HepG2 (cell line): ENCODE measurements at regions not wholly inside any gene's neighbourhood (a gene's known extent, or its start where the extent isn't known, plus 50 kb on each side); places are given as distances from the start of the nearest gene placed in this dataset.

Experiments used
- ATAC-seq: fragments of 200-7000 bp; cut with Tn5 transposase; 3 replicates; pipeline ENCODE4 v1.9.1; 2020; ENCODE audit warnings: mild to moderate bottlenecking, moderate library complexity
- BruUV-seq: library from RNA; stranded (reverse); fragments of 400-500 nt; replicated peaks from 2 replicates; lab custom pipeline; 2021; lab: Mats Ljungman, UMichigan
- CTCF ChIA-PET: fragments of 300-600 bp; formaldehyde crosslinking; extraction: SDS; loops from one replicate; lab custom pipeline; 2021; ENCODE audit warnings: low total read pairs, inconsistent platforms, low intra/inter-chr PET ratio; lab: Yijun Ruan, JAX
- POLR2A ChIA-PET: fragments of 350-600 bp; sonication (Branson Sonifier 250); formaldehyde crosslinking; loops from one replicate; lab custom pipeline; 2020; ENCODE audit warnings: antibody characterized with exemption, inconsistent platforms; lab: Yijun Ruan, JAX
- DNase-seq: peaks from one replicate; pipeline ENCODE4 v3.0.0-alpha.2; 2015; ENCODE audit warnings: low spot score
- FAIRE-seq: peaks from 3 replicates; lab custom pipeline; 2011; peaks lifted over from hg19 to GRCh38; lab: Jason Lieb, UNC
- H2AFZ ChIP-seq: one replicate; pipeline ENCODE4 v1.6.1; 2011; ENCODE audit warnings: low read length, inconsistent platforms
- H3K27ac ChIP-seq: fragments of 300-600 bp; 3 replicates; pipeline ENCODE4 v1.8.0; 2011; ENCODE audit warnings: mixed run types, mild to moderate bottlenecking, mixed read lengths, low read length, inconsistent platforms; ENCODE audit not compliant: insufficient read depth; ENCODE audit errors: extremely low read length
- H3K27me3 ChIP-seq, 2 experiments: fragments of 200-600 bp in 1 of 2; 2 replicates in 1 of 2; 3 replicates in 1 of 2; pipeline versions ENCODE4 v1.6.0 to v1.8.0; 2011; ENCODE audit warnings: low read length in 2 of 2, mild to moderate bottlenecking in 2 of 2, moderate library complexity in 2 of 2, inconsistent platforms in 1 of 2; ENCODE audit not compliant: insufficient read depth in 2 of 2, control insufficient read depth in 1 of 2
- H3K36me3 ChIP-seq, 2 experiments: fragments of 200-600 bp in 1 of 2; replicated peaks in 1 of 2; 2 replicates in 1 of 2; 3 replicates in 1 of 2; pipeline versions ENCODE4 v1.5.1 to v1.8.0; 2011; ENCODE audit warnings: low read length in 2 of 2, inconsistent platforms in 1 of 2; ENCODE audit not compliant: insufficient read depth in 2 of 2, control insufficient read depth in 1 of 2
- H3K4me1 ChIP-seq: 2 replicates; pipeline ENCODE4 v1.5.1; 2012; ENCODE audit warnings: low read length, inconsistent platforms; ENCODE audit not compliant: insufficient read depth
- H3K4me2 ChIP-seq: 2 replicates; pipeline ENCODE4 v1.6.0; 2011; ENCODE audit warnings: low read depth, low read length, inconsistent platforms
- H3K4me3 ChIP-seq, 3 experiments: fragments of 200-600 bp in 1 of 3; sonication (generic), shearing (Covaris generic) in 1 of 3; replicated peaks in 1 of 3; 2 replicates each; pipeline ENCODE4 v1.5.1; 2011 to 2016; ENCODE audit warnings: low read length in 3 of 3, inconsistent platforms in 2 of 3, low read depth in 2 of 3, mild to moderate bottlenecking in 2 of 3, control low read depth in 1 of 3, mixed read lengths in 1 of 3; ENCODE audit not compliant: insufficient read depth in 1 of 3
- H3K79me2 ChIP-seq: one replicate; pipeline ENCODE4 v1.6.1; 2011; ENCODE audit warnings: low read length, inconsistent platforms; ENCODE audit not compliant: insufficient read depth
- H3K9ac ChIP-seq: 2 replicates; pipeline ENCODE4 v1.6.0; 2011; ENCODE audit warnings: mild to moderate bottlenecking, low read depth, low read length, inconsistent platforms; ENCODE audit not compliant: insufficient read depth
- H3K9me3 ChIP-seq: 2 replicates; pipeline ENCODE4 v1.5.1; 2012; ENCODE audit warnings: mild to moderate bottlenecking, low read length
- H4K20me1 ChIP-seq: 2 replicates; pipeline ENCODE4 v1.6.0; 2011; ENCODE audit warnings: inconsistent platforms, mild to moderate bottlenecking, low read length, moderate library complexity; ENCODE audit not compliant: insufficient read depth
- AHR ChIP-seq: IDR thresholded peaks from 2 replicates; pipeline ENCODE4 v1.6.1; 2018; ENCODE audit warnings: missing genetic modification reagents, missing compliant biosample characterization
- AKAP8 ChIP-seq: sonication (generic); formaldehyde crosslinking; IDR thresholded peaks from 2 replicates; pipeline ENCODE4 v1.5.1; 2020; ENCODE audit warnings: mild to moderate bottlenecking, missing genetic modification reagents
- FOXA1 ChIP-seq, 2 experiments: fragments of 450-650 bp in 1 of 2; sonication (generic) in 1 of 2; formaldehyde crosslinking in 1 of 2; IDR thresholded peaks; 2 replicates each; pipeline versions ENCODE4 v1.4.0 to v1.6.1; 2016 to 2020; ENCODE audit warnings: missing genetic modification reagents in 1 of 2
- GABPA ChIP-seq, 2 experiments: IDR thresholded peaks; 2 replicates each; pipeline ENCODE4 v1.6.1; 2011 to 2016; ENCODE audit warnings: low read depth in 2 of 2, low read length in 1 of 2, missing biosample characterization in 1 of 2, missing genetic modification characterization in 1 of 2
- HNF4A ChIP-seq: sonication (generic); formaldehyde crosslinking; IDR thresholded peaks from 2 replicates; pipeline ENCODE4 v1.4.0; 2020; ENCODE audit warnings: missing genetic modification reagents
- MEF2D ChIP-seq: sonication (generic); formaldehyde crosslinking; IDR thresholded peaks from 2 replicates; pipeline ENCODE4 v1.5.1; 2020; ENCODE audit warnings: mild to moderate bottlenecking, missing genetic modification reagents
- NCOA5 ChIP-seq: sonication (generic); formaldehyde crosslinking; IDR thresholded peaks from 2 replicates; pipeline ENCODE4 v1.4.0; 2020; ENCODE audit warnings: missing genetic modification reagents
- NFIB ChIP-seq: sonication (generic); formaldehyde crosslinking; IDR thresholded peaks from 2 replicates; pipeline ENCODE4 v1.9.0; 2021; ENCODE audit warnings: missing genetic modification reagents, mild to moderate bottlenecking, borderline replicate concordance
- NFIC ChIP-seq: IDR thresholded peaks from 2 replicates; pipeline ENCODE4 v1.6.1; 2012; ENCODE audit warnings: mild to moderate bottlenecking, low read length, inconsistent platforms
- NFKB2 ChIP-seq: sonication (generic); formaldehyde crosslinking; IDR thresholded peaks from 2 replicates; pipeline ENCODE4 v1.4.0; 2020; ENCODE audit warnings: missing genetic modification reagents, borderline replicate concordance
- REXO4 ChIP-seq: sonication (generic); formaldehyde crosslinking; IDR thresholded peaks from 2 replicates; pipeline ENCODE4 v1.8.0; 2022; ENCODE audit warnings: missing genetic modification reagents, mild to moderate bottlenecking, borderline replicate concordance
- SNAPC2 ChIP-seq: sonication (generic); formaldehyde crosslinking; IDR thresholded peaks from 2 replicates; pipeline ENCODE4 v1.8.1; 2022; ENCODE audit warnings: mild to moderate bottlenecking, missing genetic modification reagents
- THAP11 ChIP-seq: IDR thresholded peaks from 2 replicates; pipeline ENCODE4 v1.6.1; 2016; ENCODE audit warnings: missing biosample characterization, missing genetic modification reagents
- U2AF2 ChIP-seq: fragments of 200-400 bp; formaldehyde crosslinking; IDR thresholded peaks from 2 replicates; pipeline ENCODE4 v1.6.1; 2017; ENCODE audit warnings: low read depth, mild to moderate bottlenecking, low read length
- ZNF572 ChIP-seq: sonication (generic); formaldehyde crosslinking; IDR thresholded peaks from 2 replicates; pipeline ENCODE4 v1.5.1; 2020; ENCODE audit warnings: mild to moderate bottlenecking, missing genetic modification reagents
- ZNF660 ChIP-seq: sonication (generic); formaldehyde crosslinking; IDR thresholded peaks from 2 replicates; pipeline ENCODE4 v1.5.1; 2020; ENCODE audit warnings: mild to moderate bottlenecking, low read depth, missing genetic modification reagents, borderline replicate concordance
- ZNF768 ChIP-seq: sonication (generic); formaldehyde crosslinking; IDR thresholded peaks from 2 replicates; pipeline ENCODE4 v1.4.0; 2020; ENCODE audit warnings: missing genetic modification reagents
- WGBS: methylation state at CpG from one replicate; pipeline ENCODE4 v1.1.6; 2017; ENCODE audit warnings: low lambda C conversion rate; 5-methylcytosine and 5-hydroxymethylcytosine counted together
- in situ Hi-C: cut with HindIII; loops from 2 replicates; pipeline ENCODE4 v1.10.0; 2017; ENCODE audit warnings: low pct_unique_long_range_greater_than_20kb; ENCODE audit not compliant: extremely low pct_ligation_motif_present
- intact Hi-C: fragments of 100-400 bp; cut with micrococcal nuclease; formaldehyde crosslinking; loops from one replicate; pipeline ENCODE4 v1.10.0; 2022; ENCODE audit not compliant: unreplicated experiment
- TF ChIP-seq, protein P1 (sequence below): sonication (generic); formaldehyde crosslinking; IDR thresholded peaks from 2 replicates; pipeline ENCODE4 v1.4.0; 2020; ENCODE audit warnings: mild to moderate bottlenecking, missing genetic modification reagents
- TF ChIP-seq, protein P2 (sequence below): IDR thresholded peaks from 2 replicates; pipeline ENCODE4 v1.6.1; 2016; ENCODE audit warnings: missing compliant biosample characterization, missing genetic modification reagents, borderline replicate concordance

DNA sequence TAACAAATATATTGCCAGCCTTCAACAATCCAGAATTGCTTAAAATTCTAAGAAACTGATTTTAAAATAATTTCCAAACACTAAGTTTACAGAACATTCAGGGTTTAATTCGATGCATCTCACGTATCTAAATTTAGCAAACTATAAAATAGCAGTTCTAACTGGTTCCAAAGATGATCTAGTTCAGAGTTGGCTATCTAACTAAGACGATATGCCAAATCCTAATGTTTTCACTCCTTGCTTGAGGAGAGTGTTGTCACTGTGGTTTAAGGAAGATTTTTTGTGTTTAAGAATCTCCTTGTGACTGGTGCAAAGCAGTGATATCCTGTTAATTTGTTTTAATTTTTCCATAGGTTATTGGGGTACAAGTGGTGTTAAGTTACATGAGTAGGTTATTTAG lies 311.5 kb upstream of the ID4 start:
- H3K79me2 ChIP-seq = no peaks in the 10 kb centered on the region
- no TSS peak for BruUV-seq
- CTCF ChIA-PET = no interaction called here
- no peaks in the 10 kb centered on the region for H3K4me1 ChIP-seq
- no peak overlapping the region for H3K4me3 ChIP-seq
- in situ Hi-C loops = no loop called here
- peaks cover 5% of the 10 kb centered on the region; the same call in 1 of the 2 replicates for H3K9me3 ChIP-seq
- TF ChIP-seq GABPA (IDR thresholded peaks at IDR 0.05; ENCODE audit: low read depth, low read length) = no peak
- TF ChIP-seq GABPA (CRISPR knock-in tag; IDR thresholded peaks at IDR 0.05; ENCODE audit: low read depth) = no peak
- TF ChIP-seq NCOA5 (CRISPR knock-in tag) = no peak
- TF ChIP-seq ZNF660 = no peak
- no peak for TF ChIP-seq ZNF572 (CRISPR knock-in tag)
- TF ChIP-seq FOXA1 (IDR thresholded peaks at IDR 0.05) = no peak
- no peak for TF ChIP-seq FOXA1 (CRISPR knock-in tag; IDR thresholded peaks at IDR 0.05)
- no peak for TF ChIP-seq ZNF768 (CRISPR knock-in tag)
- TF ChIP-seq THAP11 = no peak
- no peak overlapping the region for H3K27ac ChIP-seq
- no peak for FAIRE-seq
- ATAC-seq = no peak
- no peak for DNase-seq
- no peak overlapping the region for H3K4me2 ChIP-seq
- no peaks in the 10 kb centered on the region for H3K36me3 ChIP-seq
- no peak overlapping the region for H2AFZ ChIP-seq
- WGBS = 9% methylated on average over 3 of the region's 3 CpGs
- H3K9ac ChIP-seq = no peak overlapping the region
- POLR2A ChIA-PET = no interaction called here
- intact Hi-C loops = no loop called here
- no peaks in the 10 kb centered on the region for H3K27me3 ChIP-seq
- no peaks in the 10 kb centered on the region for H4K20me1 ChIP-seq

DNA sequence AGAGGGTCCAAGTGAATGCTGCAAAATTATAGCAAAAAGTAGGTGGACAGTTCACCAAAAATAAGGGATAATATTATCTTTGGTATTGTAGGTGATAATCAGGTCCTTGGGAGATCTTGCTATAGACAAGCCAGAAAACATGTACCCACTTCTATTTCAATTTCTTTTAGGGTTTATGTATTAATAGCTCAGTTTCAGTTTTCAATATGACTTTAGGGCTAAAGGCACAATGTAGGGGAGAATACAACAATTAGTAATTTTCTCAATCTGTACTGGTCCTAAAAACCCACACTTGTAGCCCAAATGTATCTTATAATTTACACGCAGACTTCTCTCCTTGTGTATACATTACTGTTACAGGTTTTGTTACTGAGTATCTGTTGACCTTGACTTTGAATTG lies 307.0 kb upstream of the ID4 start:
- H3K27me3 ChIP-seq = no peaks in the 10 kb centered on the region
- DNase-seq (no peak), FAIRE-seq (no peak), ATAC-seq (no peak)
- intact Hi-C loops (no loop called here), in situ Hi-C loops (no loop called here)
- no peaks in the 10 kb centered on the region for H3K4me1 ChIP-seq
- H4K20me1 ChIP-seq = no peaks in the 10 kb centered on the region
- no peak overlapping the region for H3K27ac ChIP-seq
- H3K36me3 ChIP-seq = no peaks in the 10 kb centered on the region
- H3K4me3 ChIP-seq = no peak overlapping the region
- no TSS peak for BruUV-seq
- H3K9ac ChIP-seq = no peak overlapping the region
- no peaks in the 10 kb centered on the region for H3K79me2 ChIP-seq
- 33% methylated on average over 1 of the region's 1 CpG for WGBS
- H3K9me3 ChIP-seq = peaks cover 10% of the 10 kb centered on the region; the same call in 1 of the 2 replicates
- ChIA-PET POLR2A (no interaction called here), CTCF (no interaction called here)
- no peak overlapping the region for H3K4me2 ChIP-seq
- no peak overlapping the region for H2AFZ ChIP-seq
- TF ChIP-seq SNAPC2 (CRISPR knock-in tag) (no peak), NFKB2 (CRISPR knock-in tag) (no peak), AKAP8 (CRISPR knock-in tag) (no peak), NFIB (CRISPR knock-in tag) (no peak), MEF2D (CRISPR knock-in tag) (no peak), REXO4 (CRISPR knock-in tag) (no peak), HNF4A (CRISPR knock-in tag) (no peak), AHR (CRISPR knock-in tag) (no peak), U2AF2 (no peak), NFIC (no peak)
- TF ChIP-seq, protein P1, sequence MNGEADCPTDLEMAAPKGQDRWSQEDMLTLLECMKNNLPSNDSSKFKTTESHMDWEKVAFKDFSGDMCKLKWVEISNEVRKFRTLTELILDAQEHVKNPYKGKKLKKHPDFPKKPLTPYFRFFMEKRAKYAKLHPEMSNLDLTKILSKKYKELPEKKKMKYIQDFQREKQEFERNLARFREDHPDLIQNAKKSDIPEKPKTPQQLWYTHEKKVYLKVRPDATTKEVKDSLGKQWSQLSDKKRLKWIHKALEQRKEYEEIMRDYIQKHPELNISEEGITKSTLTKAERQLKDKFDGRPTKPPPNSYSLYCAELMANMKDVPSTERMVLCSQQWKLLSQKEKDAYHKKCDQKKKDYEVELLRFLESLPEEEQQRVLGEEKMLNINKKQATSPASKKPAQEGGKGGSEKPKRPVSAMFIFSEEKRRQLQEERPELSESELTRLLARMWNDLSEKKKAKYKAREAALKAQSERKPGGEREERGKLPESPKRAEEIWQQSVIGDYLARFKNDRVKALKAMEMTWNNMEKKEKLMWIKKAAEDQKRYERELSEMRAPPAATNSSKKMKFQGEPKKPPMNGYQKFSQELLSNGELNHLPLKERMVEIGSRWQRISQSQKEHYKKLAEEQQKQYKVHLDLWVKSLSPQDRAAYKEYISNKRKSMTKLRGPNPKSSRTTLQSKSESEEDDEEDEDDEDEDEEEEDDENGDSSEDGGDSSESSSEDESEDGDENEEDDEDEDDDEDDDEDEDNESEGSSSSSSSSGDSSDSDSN (CRISPR knock-in tag) = no peak
- TF ChIP-seq, protein P2, sequence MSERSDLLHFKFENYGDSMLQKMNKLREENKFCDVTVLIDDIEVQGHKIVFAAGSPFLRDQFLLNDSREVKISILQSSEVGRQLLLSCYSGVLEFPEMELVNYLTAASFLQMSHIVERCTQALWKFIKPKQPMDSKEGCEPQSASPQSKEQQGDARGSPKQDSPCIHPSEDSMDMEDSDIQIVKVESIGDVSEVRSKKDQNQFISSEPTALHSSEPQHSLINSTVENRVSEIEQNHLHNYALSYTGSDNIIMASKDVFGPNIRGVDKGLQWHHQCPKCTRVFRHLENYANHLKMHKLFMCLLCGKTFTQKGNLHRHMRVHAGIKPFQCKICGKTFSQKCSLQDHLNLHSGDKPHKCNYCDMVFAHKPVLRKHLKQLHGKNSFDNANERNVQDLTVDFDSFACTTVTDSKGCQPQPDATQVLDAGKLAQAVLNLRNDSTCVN (CRISPR knock-in tag) = no peak
